ENCODE measurements at regions not wholly inside any gene's neighbourhood (a gene's known extent, or its start where the extent isn't known, plus 50 kb on each side); places are given as distances from the start of the nearest gene placed in this dataset.

DNA sequence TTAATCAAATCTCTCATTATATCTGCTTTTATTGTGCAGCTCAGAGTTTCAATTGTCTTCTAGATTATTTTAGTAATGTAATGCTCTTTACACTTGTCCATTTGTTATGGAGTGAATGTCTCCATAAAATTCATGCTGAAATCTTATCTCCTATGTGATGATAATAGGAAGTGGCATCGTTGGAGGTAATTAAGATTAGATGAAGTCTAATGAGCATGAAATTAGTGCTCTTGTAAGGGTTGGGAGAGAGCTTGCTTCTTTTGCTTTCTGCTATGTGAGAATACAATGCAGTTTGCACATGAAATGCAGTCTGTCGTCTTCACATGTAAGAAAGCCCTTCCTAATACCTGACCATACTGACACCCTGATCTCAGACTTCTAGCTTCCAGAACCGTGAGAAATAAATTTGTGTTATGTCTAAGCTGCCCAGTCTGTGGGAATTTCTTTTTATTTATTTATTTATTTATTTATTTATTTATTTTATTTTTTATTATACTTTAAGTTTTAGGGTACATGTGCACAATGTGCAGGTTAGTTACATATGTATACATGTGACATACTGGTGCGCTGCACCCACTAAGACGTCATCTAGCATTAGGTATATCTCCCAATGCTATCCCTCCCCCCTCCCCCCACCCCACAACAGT is 1399.2 kb upstream of the CDH6 start:
- Histone ChIP-seq H3K36me3 (replicated peaks) (no peaks in the 10 kb centered on the region), H3K27me3 (replicated peaks) (no peaks in the 10 kb centered on the region), H3K27ac (no peak overlapping the region), H3K4me3 (ENCODE audit: low read depth, low read length) (no peak overlapping the region)
- in situ Hi-C loops (cut with HindIII; ENCODE audit: low pct_ligation_motif_present, low sequenced_read_pairs): no loop called here
- TF ChIP-seq, protein P1, sequence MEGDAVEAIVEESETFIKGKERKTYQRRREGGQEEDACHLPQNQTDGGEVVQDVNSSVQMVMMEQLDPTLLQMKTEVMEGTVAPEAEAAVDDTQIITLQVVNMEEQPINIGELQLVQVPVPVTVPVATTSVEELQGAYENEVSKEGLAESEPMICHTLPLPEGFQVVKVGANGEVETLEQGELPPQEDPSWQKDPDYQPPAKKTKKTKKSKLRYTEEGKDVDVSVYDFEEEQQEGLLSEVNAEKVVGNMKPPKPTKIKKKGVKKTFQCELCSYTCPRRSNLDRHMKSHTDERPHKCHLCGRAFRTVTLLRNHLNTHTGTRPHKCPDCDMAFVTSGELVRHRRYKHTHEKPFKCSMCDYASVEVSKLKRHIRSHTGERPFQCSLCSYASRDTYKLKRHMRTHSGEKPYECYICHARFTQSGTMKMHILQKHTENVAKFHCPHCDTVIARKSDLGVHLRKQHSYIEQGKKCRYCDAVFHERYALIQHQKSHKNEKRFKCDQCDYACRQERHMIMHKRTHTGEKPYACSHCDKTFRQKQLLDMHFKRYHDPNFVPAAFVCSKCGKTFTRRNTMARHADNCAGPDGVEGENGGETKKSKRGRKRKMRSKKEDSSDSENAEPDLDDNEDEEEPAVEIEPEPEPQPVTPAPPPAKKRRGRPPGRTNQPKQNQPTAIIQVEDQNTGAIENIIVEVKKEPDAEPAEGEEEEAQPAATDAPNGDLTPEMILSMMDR (IDR thresholded peaks at IDR 0.05; ENCODE audit: low read depth, low read length, missing control alignments): no peak
- no peak for DNase-seq

DNA sequence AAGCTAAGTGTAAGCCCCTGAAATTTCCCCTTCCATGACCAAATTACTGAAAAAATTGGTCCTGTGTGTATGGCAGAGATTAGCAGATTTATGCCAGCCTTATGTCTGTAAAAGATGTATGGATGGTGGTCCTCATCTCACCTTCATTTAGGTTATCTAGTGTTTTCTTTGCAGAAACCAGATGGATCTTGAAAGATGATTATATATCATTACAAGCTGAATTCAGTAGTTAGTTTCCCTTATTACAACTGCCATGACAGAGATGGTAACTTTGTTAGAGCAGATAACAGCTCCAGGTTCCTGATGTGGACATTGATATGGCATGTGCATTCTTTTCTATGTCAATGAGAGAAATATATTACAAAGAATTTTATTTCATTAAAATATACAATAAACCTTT is 1403.2 kb upstream of the CDH6 start:
- no peak overlapping the region for H3K4me3 ChIP-seq (ENCODE audit: low read depth, low read length)
- H3K27ac ChIP-seq: no peak overlapping the region
- TF ChIP-seq, protein P1 (IDR thresholded peaks at IDR 0.05; ENCODE audit: low read depth, low read length, missing control alignments): no peak
- no peaks in the 10 kb centered on the region for H3K36me3 ChIP-seq (replicated peaks)
- no peaks in the 10 kb centered on the region for H3K27me3 ChIP-seq (replicated peaks)
- in situ Hi-C loops (cut with HindIII; ENCODE audit: low pct_ligation_motif_present, low sequenced_read_pairs): no loop called here
- DNase-seq: no peak

DNA sequence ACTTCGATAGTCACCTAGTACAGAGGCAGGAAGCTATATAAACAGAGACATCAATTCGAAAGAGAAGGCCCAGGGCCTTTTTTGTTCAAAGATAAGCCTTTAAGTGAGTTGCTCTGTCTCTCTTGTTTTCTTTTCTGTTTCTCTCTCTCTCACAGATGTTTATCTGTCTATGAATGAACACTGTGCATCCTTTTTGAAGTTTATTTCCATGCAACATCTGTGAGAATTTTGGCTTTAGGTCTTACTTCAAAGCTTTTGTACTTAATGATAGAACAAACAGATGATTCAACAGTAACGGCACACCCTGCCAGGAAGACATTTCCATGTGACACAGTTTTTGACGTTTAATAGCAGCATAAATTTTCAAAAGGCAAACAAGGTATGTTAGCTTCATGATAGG is 1413.1 kb upstream of the CDH6 start:
- no peak overlapping the region for H3K4me3 ChIP-seq (ENCODE audit: low read depth, low read length)
- no peaks in the 10 kb centered on the region for H3K27me3 ChIP-seq (replicated peaks)
- H3K36me3 ChIP-seq (replicated peaks): no peaks in the 10 kb centered on the region
- in situ Hi-C loops (cut with HindIII; ENCODE audit: low pct_ligation_motif_present, low sequenced_read_pairs): no loop called here
- H3K27ac ChIP-seq: no peak overlapping the region
- TF ChIP-seq, protein P1 (IDR thresholded peaks at IDR 0.05; ENCODE audit: low read depth, low read length, missing control alignments): no peak
- DNase-seq: no peak

DNA sequence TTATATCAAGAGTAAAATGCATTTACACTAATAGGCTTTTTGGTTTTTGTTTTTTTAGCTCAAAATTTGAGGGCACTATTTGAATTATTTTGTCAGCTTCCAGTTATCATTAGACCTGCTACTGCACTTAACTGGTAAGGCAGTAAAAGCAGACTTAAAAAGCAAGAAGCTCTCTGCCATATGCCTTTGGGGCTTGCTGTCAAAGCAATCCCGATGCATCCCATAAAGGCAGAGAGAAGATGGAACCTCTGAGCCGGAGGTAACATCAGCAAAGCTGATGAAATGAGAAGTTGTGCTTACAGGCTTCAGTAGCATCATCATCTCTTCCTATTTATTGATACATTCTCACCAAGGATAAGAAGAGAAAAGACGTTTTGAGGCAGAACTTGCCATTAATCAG is 1414.3 kb upstream of the CDH6 start:
- H3K27ac ChIP-seq: no peak overlapping the region

GRCh38 chr5:29777373-29777772 is 1416.1 kb upstream of the CDH6 start:
- no peak for DNase-seq
- Histone ChIP-seq H3K27me3 (replicated peaks) (no peaks in the 10 kb centered on the region), H3K36me3 (replicated peaks) (no peaks in the 10 kb centered on the region), H3K4me3 (ENCODE audit: low read depth, low read length) (no peak overlapping the region), H3K27ac (no peak overlapping the region)
- in situ Hi-C loops (cut with HindIII; ENCODE audit: low pct_ligation_motif_present, low sequenced_read_pairs): no loop called here
- TF ChIP-seq, protein P1 (IDR thresholded peaks at IDR 0.05; ENCODE audit: low read depth, low read length, missing control alignments): no peak

More for the DNA sequence above, 1414.3 kb upstream of the CDH6 start:
- in situ Hi-C loops (cut with HindIII; ENCODE audit: low pct_ligation_motif_present, low sequenced_read_pairs): no loop called here
- Histone ChIP-seq H3K36me3 (replicated peaks) (no peaks in the 10 kb centered on the region), H3K27me3 (replicated peaks) (no peaks in the 10 kb centered on the region), H3K4me3 (ENCODE audit: low read depth, low read length) (no peak overlapping the region)
- TF ChIP-seq, protein P1 (IDR thresholded peaks at IDR 0.05; ENCODE audit: low read depth, low read length, missing control alignments): no peak
- DNase-seq: no peak

DNA sequence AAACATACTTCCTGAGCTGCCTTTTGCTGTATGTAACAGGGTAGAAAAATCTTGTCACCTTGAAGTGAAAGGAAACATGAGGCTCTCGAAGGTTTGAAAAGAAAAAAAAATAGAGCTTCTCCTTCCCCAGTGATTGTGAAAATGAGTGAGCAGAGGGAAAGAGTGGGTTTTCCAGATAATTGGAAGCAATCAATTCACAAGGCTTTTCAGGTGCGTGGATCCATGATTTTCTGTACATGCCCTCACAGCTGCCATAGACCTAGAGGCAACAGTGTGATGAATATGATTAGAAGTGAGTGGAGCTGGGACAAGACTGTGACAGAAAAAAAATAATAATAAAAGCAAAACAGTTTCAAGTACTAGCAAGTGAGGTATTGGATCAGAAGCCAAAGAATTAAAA is 1422.5 kb upstream of the CDH6 start:
- in situ Hi-C loops (cut with HindIII; ENCODE audit: low pct_ligation_motif_present, low sequenced_read_pairs): no loop called here

More for the DNA sequence above, 1422.5 kb upstream of the CDH6 start:
- TF ChIP-seq, protein P1 (IDR thresholded peaks at IDR 0.05; ENCODE audit: low read depth, low read length, missing control alignments): no peak
- Histone ChIP-seq H3K27ac (no peak overlapping the region), H3K4me3 (ENCODE audit: low read depth, low read length) (no peak overlapping the region), H3K36me3 (replicated peaks) (no peaks in the 10 kb centered on the region), H3K27me3 (replicated peaks) (no peaks in the 10 kb centered on the region)
- DNase-seq: no peak

Data from brain microvascular endothelial cell (primary cell).